Activated T-cell treated with anti-CD3 and anti-CD28 coated beads, Interleukin-2, amount 50 U/mL, for 48 hours (primary cell): ENCODE measurements at regions not wholly inside any gene's neighbourhood (a gene's known extent, or its start where the extent isn't known, plus 50 kb on each side); places are given as distances from the start of the nearest gene placed in this dataset.
"Not testable (repeated sequence)": the region's sequence is repeated elsewhere in the genome, so short reads cannot be mapped to it uniquely, and the experiment has no call there.

Experiments used
- DNase-seq, 2 experiments: peaks; one replicate each; pipeline ENCODE4 v3.0.0-alpha.2; 2020

DNA sequence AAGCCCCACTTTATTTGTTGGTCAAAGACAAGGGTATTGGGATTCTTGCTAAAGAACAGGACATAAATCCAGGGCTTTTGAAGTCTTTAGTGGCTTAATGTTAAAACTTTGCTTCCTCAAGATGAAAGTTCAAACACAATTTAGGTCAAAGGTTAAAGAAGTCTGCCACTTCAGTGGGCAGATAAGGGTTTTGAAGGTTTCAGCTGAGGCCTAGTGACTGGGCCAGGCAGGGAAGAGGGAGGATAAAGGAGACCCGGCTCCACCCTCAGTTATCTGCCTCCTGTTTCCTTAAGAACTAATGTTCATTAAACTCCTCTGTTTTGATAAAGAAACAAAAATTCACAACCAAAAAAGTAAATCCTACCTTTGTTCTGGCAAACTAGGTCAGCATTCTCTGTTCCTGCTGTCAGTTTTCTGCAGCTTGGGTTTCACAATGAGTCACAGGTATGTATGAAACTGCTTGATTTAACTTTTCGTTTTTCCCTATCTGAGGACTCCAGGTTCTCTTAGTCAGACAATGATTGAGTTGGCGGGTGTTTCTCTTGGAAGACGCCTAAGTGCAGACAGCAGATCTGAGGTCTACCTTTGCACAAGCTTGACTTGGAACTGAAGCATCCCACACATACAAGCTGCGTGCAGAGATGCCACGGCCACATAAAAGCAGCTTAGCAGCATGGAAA, 208.3 kb downstream of the EXOC5 start:
- DNase-seq: peak; percentile 35 to 45

DNA sequence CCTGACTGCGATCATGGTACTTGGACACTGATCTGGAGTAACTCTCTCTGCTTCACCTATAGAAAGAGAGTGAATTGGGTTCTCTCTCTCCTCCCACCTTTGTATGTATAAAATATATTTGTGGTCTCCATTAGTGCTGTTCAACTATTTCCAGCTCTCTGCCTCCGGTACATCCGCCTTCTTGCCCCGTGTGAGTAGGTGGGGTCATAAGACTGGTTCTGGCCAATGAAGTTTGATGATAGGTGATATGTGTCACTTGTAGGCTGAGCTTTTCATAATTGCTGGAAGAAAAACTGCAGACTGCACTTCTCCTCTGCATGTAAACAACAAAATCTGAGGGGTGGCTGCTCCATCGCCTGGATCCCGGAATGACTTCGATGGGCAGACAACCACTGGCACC, 210.4 kb downstream of the EXOC5 start:
- no peak for DNase-seq

DNA sequence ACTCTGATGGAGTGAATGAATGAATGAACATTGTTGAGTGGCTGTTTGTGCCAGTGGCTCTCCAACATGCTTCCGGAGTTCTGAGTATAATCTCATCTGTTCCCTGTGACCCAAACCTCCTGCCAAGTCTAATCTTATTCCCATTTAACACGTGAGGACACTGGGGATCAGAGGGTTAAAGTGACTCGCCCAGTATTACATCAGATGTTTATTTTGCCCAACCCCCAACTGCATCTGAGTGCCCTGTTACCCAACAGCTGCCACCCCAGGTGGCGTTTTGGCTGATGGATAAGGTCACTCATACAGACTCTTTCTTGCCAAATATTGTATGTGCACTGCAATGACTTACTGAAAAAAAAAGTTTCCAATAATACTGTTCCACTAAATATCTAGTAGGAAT, 210.9 kb downstream of the EXOC5 start:
- DNase-seq: no peak

DNA sequence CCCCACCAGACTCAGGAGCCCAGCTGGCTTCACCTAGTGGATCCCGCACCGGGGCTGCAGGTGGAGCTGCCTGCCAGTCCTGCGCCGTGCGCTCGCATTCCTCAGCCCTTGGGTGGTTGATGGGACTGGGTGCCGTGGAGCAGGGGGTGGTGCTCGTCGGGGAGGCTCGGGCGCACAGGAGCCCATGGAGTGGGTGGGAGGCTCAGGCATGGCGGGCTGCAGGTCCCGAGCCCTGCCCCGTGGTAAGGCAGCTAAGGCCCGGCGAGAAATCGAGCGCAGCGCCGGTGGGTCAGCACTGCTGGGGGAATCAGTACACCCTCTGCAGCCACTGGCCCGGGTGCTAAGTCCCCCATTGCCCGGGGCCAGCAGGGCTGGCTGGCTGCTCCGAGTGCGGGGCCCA, 212.2 kb downstream of the EXOC5 start:
- not testable (repeated sequence) for DNase-seq

DNA sequence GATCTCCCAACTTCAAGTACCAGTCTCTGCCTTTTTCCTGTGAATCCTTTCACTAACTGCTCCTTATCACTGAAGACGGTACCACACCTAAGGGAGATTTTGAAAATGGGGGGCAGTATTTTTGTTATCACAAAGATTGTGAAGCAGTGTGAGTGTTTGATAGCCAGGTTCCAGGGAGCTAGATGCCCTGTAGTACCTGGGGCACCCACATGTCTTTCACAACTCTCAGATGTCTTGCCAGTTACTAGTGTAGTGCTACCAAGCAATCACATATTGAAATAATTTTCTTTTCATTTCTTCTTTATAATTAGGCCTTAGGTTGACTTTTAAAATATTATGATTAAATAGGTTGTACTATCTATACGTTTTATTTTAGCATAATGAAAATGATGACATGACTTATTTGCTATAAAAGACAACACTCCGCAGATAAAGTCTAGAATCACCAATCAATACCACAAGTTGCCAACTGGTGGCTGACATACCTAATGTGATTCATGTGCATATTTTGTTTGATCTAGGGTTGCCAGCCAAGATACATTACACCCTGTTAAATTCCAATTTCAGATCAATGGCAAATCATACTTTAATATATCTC, 215.9 kb downstream of the EXOC5 start:
- DNase-seq: no peak

DNA sequence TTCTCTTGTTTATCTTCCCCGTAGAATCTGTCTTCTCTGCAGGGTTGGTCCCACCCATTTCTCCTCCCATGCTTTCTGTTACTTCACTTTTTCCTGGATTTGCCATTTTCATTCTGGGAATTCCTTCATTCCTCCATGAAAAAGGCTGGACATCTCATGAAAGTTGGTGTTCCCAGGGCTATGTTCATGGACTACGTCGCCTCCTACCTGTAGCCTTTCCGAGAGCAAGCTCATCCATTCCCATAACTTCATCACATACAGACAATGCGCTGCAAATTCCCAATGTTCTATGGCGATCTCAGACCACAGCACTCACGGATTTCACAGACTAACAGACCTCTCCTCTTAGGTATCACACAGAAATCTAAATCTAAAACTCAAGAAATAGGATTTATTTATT, 217.1 kb downstream of the EXOC5 start:
- no peak for DNase-seq

DNA sequence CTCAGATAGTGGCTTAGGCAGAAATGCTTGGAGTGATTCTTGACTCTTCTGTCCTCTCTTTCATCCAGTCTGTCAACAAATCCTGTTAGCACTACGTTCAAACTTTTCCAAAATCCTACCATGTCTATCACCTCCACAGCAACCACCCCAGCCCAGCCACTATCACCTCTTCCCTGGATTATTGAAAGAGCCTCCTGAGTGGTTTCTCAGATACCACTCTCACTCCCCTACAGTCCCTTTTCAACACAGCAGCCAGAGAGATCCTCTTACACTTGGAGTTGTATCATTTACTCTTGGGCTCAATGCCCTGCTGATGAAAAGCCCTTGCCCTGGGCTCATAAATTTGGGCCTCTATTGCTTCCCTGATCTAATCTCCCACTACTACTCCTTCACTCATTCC, 218.9 kb downstream of the EXOC5 start:
- DNase-seq: no peak

DNA sequence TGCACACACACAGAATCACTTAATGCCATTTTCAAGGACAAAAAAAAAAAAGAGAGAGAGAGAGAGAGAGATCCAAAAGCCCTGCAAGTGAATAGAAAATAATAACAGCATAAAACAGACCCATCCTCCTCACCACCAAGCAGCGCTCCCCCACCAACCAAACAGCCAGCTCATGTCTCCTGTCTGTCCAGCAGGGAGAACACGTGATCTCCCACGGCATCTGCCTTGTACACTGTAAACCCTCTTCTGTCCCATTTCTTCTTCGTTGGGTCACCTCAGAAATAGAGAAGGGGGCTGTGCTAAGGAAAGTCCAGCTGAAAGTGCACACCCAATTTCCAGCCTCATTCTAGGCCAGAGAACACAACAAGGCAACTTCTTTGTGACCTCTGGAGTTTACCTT, 222.5 kb downstream of the EXOC5 start:
- no peak for DNase-seq

DNA sequence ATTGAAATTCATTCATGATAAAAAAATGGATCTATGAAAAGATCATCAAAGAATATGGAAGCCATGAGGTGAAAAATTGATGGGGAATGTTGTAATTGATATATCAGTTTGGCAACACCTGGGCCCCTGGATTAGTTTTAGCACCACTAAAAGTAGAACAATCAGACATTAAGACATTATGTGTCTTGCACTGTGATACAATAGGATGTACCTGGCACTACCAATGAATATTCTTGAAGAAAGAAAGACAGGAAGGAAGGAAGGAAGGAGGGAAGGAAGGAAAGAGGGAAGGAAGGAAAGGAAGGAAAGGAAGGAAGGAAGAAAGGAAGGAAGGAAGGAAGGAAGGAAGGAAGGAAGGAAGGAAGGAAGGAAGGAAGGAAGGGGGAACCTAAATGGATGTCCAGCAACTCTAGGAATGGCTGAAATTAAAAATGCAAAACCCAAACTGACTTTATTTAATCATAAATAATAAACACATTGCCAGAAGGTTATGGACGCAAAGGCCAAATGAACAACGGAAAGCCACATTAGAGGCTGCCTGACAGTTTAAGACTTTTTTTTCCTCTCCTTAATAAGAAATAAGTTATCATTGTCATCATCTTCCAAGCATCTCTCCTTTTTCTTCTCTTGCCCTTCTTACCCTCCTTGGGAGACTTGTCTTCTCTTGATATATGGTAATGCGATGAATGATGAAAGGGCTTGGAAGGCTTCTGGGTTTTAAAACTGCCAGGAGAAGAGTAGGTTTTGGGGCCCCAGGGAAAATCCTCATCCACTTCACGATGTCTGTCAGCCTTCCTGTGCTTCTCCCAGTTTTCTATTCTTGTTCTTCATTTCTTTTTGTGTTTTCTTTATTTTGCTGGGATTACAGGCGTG, 224.4 kb downstream of the EXOC5 start:
- not testable (repeated sequence) for DNase-seq

DNA sequence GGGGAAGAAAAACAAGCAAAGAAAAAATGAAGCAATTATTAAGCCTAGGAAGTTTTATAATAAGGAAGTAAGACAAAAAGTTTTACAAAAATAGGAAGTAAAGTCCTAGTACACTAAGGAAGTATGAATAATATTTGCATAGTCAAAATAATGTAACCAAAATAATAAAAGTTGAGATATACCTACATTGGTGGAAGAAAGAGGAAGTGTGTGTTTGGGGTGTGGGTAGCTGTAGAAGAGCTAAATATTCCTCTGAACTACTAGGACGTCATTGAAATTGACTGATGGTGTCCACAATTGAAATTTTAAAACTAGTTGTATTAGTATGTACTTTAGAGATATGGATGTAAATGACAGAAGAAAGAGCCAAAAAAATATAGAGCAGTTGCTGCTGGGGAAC, 228.4 kb upstream of the OTX2 start:
- DNase-seq: no peak

DNA sequence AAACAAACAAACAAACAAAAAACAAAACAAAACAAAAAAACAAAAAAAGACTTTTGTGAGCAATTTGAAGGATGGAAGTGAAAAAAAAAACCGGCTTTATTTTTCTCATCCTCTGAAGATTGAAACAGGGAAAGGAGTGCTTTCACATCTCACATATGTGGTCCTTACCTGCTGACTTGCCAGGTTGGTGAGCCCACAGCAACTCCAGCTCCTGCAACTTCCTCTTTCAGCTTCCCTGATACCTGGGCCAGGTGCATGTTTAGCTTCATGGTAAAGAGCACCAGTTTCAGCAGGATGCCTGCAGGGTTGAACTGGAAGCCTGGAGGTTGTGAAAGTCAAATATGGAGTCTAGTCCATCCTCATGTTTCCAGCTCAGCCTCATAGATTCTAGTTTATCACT, 221.2 kb upstream of the OTX2 start:
- no peak for DNase-seq

DNA sequence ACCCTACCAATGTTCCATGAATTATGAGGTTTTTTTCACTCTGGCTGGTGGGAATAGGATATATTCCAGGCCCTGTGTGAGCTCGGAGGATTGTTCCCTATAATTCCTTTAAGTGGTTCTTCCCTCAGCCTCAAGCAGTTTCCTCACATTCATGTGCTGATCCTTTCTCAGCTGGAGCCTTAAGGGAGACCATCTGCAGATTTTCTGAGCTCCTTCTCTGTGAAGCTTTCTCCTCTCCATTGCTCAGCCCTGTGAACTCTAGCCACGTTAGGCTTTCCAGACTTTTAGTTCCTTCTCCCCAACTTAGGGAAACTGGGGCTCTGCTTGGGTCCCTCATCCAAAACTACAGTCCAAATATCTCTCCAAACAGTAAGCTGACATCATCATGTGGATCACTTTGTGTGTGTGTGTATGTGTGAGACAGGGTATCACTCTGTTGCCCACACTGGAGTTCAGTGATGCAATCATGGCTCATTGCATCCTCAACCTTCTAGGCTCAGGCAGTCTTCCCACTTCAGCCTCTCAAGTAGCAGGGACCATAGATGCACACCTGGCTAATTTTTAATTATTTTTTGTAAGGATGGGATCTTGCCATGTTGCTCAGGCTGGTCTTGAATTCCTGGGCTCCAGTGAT, 219.5 kb upstream of the OTX2 start:
- no peak for DNase-seq

DNA sequence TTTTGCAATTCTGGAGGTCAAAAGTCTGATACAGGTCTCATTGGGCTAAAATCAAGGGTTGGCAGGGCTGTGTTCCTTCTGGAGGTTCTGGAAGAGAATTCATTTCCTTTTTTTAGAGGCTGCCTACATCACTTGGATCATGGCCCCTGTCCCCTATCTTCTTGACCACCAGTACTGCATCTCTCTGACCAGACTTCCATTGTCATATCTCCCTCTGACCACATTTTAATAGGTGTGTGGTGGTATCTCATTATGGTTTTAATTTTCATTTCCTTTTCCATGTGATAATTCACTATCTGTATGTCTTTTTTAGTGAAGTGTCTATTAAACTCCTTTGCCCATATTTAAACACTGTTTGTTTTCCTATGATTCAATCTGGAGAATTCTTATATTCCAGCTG, 215.2 kb upstream of the OTX2 start:
- no peak for DNase-seq

DNA sequence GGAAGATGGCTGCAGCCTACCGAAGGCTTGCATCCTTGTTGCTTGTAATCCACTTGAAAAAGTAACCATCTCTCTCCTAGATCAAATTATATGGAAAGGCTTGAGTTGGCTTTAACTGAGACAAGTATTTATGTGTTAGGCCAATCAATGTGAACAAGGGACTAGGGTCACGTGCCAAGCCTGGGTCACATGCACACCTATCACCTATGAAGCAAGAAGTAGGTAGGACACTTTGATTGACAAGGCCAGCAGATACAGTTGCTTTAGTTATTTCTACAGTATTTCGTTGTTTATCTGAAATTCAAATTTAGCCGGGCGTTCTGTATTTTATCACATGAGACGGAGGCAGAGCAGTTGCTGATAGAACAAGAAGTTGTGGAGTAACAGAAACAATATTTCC, 212.3 kb upstream of the OTX2 start:
- DNase-seq: no peak

DNA sequence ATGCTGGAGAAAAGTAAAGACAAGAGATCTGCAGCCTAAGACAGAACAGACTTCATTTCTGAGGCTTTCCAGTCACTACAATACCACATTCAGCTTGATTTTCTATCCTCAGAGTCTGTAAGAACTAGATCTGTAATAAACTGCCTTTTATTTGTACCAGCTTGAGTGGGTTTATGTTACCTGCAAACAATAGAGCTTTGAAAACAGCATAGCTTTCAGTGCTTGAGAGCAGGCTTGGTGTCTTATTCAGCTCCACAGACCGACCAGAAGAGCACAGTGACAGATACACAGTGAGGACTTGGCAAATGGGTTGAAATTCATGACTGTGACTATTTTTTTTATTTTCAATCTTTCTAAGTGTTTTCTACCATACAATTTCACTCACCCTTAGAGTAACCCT, 207.8 kb upstream of the OTX2 start:
- DNase-seq: no peak

DNA sequence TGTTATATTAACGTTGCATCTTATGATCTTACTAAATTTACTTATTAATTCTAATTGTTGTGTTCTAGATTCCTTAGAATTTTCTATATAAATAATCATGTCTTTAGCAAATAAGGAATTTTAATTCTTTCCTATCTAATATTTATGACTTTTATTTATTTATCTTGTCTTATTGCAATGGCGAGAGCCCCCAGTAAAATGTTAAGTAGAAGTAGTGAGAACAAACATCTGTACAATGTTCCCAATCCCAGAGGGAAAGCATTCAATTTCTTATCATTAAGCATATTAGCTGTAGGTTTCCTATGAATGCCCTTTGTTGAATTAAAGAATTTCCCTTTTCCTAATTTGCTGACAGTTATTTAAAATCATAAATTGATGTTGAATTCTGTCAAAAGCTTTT, 203.7 kb upstream of the OTX2 start:
- no peak for DNase-seq

DNA sequence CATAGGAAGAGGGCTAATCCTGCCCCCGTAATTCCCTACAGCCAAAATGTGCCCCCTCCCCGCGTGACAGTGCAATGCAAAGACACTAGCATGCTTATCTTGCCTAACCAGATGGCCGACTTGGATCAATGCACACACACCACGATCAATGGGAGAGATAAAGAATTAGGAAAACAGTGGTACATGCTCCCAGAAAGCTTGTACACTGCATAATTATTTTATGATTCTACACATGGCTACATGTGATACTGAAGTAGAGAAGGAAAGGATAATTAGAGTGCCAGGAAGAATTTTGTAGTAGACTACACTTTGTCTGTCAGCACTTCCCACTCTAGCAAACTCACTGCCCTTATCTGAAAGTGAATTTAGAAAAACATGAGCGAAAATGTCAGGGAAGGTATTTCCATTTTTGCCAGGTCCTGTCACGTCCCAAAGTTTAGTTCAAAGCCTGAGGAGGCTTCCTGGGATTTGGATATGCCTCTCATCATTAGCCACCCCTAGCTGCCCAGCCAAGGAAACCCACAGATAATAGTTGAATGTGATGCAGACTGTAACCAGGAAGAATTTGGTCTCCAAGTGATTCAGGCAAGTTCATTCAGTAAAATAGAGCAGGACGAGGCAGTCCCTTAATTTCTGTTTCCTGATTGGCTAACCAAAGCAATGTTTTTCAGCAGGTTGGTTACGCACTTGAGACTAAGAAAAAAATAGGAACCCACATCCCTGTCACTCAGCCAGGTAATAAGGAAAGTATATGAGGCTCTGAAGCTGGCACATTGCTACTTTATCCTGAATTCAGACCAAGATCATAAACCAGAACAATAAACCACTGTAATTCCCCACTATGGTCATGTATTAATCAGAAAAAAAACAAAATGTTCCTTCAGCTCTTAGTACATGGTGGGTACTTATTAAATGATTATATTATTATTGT, 199.6 kb upstream of the OTX2 start:
- no peak for DNase-seq

DNA sequence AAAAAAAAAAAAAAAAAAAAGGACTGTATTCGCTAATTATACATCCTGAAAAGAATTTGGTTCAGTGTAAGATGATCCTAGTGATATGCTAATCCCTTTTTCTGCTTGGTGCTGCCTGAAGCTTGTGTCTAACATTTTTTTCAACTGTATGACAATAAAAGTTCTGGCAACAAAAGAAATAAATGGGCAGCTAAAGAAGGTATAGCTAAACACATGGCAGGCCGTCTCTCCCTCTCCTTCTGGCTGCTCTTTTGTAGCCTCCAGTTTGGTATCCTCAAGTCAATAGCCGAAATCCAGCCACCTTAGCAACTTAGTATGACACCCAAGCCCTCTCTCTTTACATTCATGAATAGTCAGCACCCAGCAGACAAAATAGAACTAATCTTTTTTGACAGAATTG, 198.3 kb upstream of the OTX2 start:
- DNase-seq: no peak

DNA sequence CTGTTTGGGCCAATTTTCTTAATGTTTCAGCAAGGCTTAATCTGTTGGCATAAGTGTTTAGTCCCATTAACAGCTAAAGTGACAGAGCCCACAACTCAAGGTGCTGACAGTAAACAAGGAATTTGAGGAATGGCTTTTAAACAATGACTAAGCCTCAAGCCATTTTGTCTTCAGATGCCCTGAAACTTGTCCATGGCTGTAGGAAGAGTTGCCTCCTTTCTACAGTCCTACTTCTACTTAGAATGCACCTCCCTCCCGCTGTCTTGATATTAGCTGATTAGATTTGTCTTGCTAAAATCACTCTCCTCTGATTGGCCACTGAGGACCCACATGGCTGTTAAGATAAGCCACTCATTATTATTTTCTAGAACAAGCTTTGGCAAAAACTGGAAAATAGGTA, 188.4 kb upstream of the OTX2 start:
- DNase-seq: no peak

DNA sequence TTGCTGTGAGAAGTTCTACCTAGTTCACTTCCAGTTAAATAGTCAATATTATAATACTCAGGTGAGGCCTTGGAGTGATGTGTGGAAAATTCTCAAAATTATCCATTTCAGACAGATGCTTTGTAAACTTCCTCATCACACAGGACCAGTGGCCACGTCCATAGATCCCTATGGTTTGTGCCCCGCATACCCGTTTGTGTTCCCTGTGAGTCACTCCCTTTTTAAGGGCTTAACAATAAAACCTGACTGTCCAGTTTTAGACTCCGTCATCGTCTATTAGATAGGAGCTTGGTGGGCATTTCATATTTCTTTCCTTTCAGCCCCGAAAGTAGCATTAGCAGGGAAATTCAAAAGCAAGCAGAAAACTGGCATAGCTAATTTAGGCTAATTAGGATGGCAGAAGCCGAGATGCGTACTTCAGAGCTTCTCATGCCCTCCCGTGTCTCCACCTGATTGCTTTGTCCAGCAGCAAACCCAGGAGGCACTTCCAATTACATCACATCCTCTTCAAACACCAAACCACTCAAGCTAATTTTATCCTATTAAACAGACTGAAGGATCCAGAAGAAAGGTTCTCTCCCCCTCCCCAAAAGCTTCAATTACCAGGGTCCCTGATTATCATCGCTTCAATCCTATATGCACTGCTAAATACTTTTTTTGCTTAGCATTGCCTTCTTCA, 186.6 kb upstream of the OTX2 start:
- DNase-seq: no peak

DNA sequence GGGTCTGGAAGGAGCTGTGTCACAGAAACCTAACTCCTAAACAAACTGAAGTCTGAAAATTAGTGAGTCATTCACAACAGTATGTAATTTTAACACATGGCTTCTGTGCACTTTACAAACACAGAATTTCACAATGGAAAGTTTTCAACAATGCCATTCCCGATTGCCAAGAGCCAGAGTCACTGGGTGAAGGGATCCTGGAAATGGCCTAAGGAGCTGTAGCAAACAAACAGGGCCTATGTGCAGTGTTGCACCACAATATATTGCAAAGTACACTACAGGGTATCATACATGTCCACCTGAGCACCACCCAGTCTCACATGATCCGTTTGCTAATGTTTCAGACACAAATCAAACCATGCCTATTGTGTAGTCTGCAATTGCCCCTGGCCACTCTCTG, 184.7 kb upstream of the OTX2 start:
- DNase-seq: no peak

DNA sequence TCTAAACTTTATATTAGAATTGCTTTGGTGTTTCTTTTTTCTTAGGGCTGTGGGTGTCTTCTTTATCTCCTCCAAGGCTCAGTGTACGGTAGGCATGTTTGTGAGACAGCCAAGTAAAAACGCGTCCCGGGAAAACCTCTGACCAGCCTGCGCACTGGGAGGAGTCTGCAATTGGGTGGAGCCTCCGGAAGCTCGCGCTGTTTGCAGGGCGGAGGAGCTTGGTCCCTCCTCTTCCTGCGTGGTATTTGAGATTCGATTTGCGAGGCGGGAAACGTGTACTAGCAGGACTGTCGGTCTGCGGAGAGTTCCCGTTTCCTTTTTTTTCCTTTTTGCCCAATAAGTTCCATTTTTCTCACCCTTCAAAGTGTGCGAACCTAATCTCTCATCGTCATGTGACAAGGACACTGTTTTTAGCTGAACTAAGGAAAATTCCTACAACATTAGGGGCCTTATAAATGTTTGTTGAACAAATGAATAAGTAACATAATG, 182.1 kb upstream of the OTX2 start:
- no peak for DNase-seq
